Erythroblast (primary cell): ENCODE measurements at regions not wholly inside any gene's neighbourhood (a gene's known extent, or its start where the extent isn't known, plus 50 kb on each side); places are given as distances from the start of the nearest gene placed in this dataset.

Experiments used
- GATA1 ChIP-seq: IDR thresholded peaks from 2 replicates; pipeline ENCODE4 v1.6.1; 2011; ENCODE audit warnings: low read depth, mild to moderate bottlenecking, control low read depth, low read length, moderate library complexity
- POLR2A ChIP-seq: IDR thresholded peaks from 2 replicates; pipeline ENCODE4 v1.6.1; 2011; ENCODE audit warnings: mild to moderate bottlenecking, low read length

DNA sequence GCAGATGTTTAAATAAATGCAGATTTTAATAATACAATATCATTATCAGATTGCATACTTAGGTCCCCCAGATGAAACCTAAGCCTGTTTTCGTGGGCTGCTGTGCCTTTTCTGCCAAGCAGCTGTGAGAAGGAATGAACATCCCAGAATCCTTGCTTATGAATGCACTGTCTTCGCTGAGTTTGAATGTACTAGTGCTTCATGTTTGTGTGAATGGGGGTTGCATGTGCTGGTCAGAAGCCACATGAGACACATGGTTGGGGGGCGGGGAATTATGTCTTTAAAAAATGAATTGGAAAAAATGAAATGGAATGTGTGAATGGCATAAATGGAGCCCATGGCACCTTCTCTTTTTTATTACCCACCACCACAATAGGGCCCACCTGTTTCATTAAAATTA lies 125.4 kb upstream of the HSD17B12 start:
- TF ChIP-seq POLR2A (no peak), GATA1 (no peak)
